Nucleus accumbens (tissue), 56 donors: ENCODE measurements at regions not wholly inside any gene's neighbourhood (a gene's known extent, or its start where the extent isn't known, plus 50 kb on each side); places are given as distances from the start of the nearest gene placed in this dataset.
"Not testable (repeated sequence)": the region's sequence is repeated elsewhere in the genome, so short reads cannot be mapped to it uniquely, and the experiment has no call there.

Experiments used
- DNase-seq, 56 donors: peaks; one replicate each; lab custom pipeline; 2025; lab: John Stamatoyannopoulos, UW

- no peak for DNase-seq
Observed at GRCh38 chr1:157197906-157198435, 59.8 kb upstream of the ETV3 start.

- DNase-seq = not testable (repeated sequence)
Observed at GRCh38 chr1:157196670-157197456, 58.7 kb upstream of the ETV3 start.

- DNase-seq = no peak
Observed at GRCh38 chr1:157196245-157196543, 58.0 kb upstream of the ETV3 start.

- DNase-seq = no peak
Observed at GRCh38 chr1:157195521-157196244, 57.5 kb upstream of the ETV3 start.

- DNase-seq = no peak
Observed at GRCh38 chr1:157194731-157195520, 56.7 kb upstream of the ETV3 start.

GRCh38 chr1:157193702-157194391 lies 55.7 kb upstream of the ETV3 start:
- peak in 25 of 56 donors; percentile 1 to 74 (median 15) for DNase-seq

GRCh38 chr1:157193219-157193618 lies 55.0 kb upstream of the ETV3 start:
- DNase-seq = no peak

GRCh38 chr1:157189986-157190982 lies 52.1 kb upstream of the ETV3 start:
- DNase-seq = no peak

GRCh38 chr1:157189096-157189495 lies 50.9 kb upstream of the ETV3 start:
- DNase-seq = no peak
